Aorta (tissue), 5 donors: ENCODE measurements at regions not wholly inside any gene's neighbourhood (a gene's known extent, or its start where the extent isn't known, plus 50 kb on each side); places are given as distances from the start of the nearest gene placed in this dataset.

Experiments
- ATAC-seq: fragments of 200-7000 bp; cut with Tn5 transposase; one replicate; pipeline ENCODE4 v1.9.1; 2022; ENCODE audit warnings: moderate library complexity; ENCODE audit not compliant: low FRiP score
- DNase-seq, 2 donors: peaks; one replicate each; pipeline ENCODE4 v3.0.0-alpha.2; 2020
- H3K27ac ChIP-seq, 2 donors: one replicate each; pipeline ENCODE4 v1.5.1; 2013; ENCODE audit warnings: low read length in 2 of 2, mild to moderate bottlenecking in 2 of 2, moderate library complexity in 2 of 2, control low read depth in 1 of 2, inconsistent platforms in 1 of 2, low read depth in 1 of 2
- H3K27me3 ChIP-seq, 2 donors: one replicate each; pipeline ENCODE4 v1.6.1; 2013; ENCODE audit warnings: control low read depth in 1 of 2, low read length in 1 of 2, mild to moderate bottlenecking in 1 of 2, moderate library complexity in 1 of 2; ENCODE audit not compliant: insufficient read depth in 2 of 2, control insufficient read depth in 1 of 2
- H3K36me3 ChIP-seq, 2 donors: one replicate each; pipeline ENCODE4 v1.6.1; 2013; ENCODE audit warnings: control low read depth in 1 of 2, low read length in 1 of 2, mild to moderate bottlenecking in 1 of 2; ENCODE audit not compliant: insufficient read depth in 2 of 2, control insufficient read depth in 1 of 2
- H3K4me1 ChIP-seq, 2 donors: one replicate each; pipeline ENCODE4 v1.6.1; 2013; ENCODE audit warnings: low read length in 2 of 2, control low read depth in 1 of 2, mild to moderate bottlenecking in 1 of 2, moderate library complexity in 1 of 2; ENCODE audit not compliant: insufficient read depth in 2 of 2, control insufficient read depth in 1 of 2
- H3K4me3 ChIP-seq, 2 donors: one replicate each; pipeline ENCODE4 v1.5.1; 2013; ENCODE audit warnings: low read length in 2 of 2, control low read depth in 1 of 2, mild to moderate bottlenecking in 1 of 2
- H3K9me3 ChIP-seq: one replicate; pipeline ENCODE4 v1.6.1; 2013; ENCODE audit warnings: mild to moderate bottlenecking, low read length; ENCODE audit not compliant: control insufficient read depth
- WGBS, 2 donors: extraction: QIAGEN DNeasy Blood & Tissue Kit; methylation state at CpG; one replicate each; pipeline ENCODE4 v1.1.7; 2013; 5-methylcytosine and 5-hydroxymethylcytosine counted together
- intact Hi-C, 2 donors: fragments of 100-400 bp; cut with DNase I; formaldehyde crosslinking; loops; one replicate each; pipeline versions ENCODE4 v1.14.2 to v1.15.0; 2022
- donor health status: healthy with polysubstance abuse.
- donor health status: Bipolar disorder and iron deficiency.
- donor health status: DM: no; HTN: no; CAD: no.
- donor health status: DM: no; HTN: no; CAD: no.
- donor health status: DM: yes; HTN: yes; CAD: no.

- DNase-seq (no peak), ATAC-seq (no peak)
- intact Hi-C loops: no loop called here
- Histone ChIP-seq H3K4me3 (no peak overlapping the region), H3K27ac (no peak overlapping the region), H3K4me1 (no peaks in the 10 kb centered on the region), H3K36me3 (no peaks in the 10 kb centered on the region), H3K9me3 (no peaks in the 10 kb centered on the region), H3K27me3 (peaks cover 0 to 1% of the 10 kb centered on the region in 2 donors)
- 87 to 89% methylated on average over 6 of the region's 6 CpGs for WGBS, 2 donors
Measured at GRCh38 chr3:64360280-64360679, 135.0 kb upstream of the PRICKLE2 start.

- H3K9me3 ChIP-seq: no peaks in the 10 kb centered on the region
- DNase-seq: no peak
- no peak for ATAC-seq
Measured at GRCh38 chr3:64359735-64360134, 134.5 kb upstream of the PRICKLE2 start.

GRCh38 chr3:64358853-64359252 lies 133.6 kb upstream of the PRICKLE2 start:
- no peaks in the 10 kb centered on the region for H3K9me3 ChIP-seq
- ATAC-seq (no peak), DNase-seq (no peak)
- no peak overlapping the region for H3K27ac ChIP-seq
- no peaks in the 10 kb centered on the region for H3K36me3 ChIP-seq
- peaks cover 0 to 1% of the 10 kb centered on the region in 2 donors for H3K27me3 ChIP-seq
- intact Hi-C loops: no loop called here
- no peak overlapping the region for H3K4me3 ChIP-seq
- WGBS, 2 donors: 86 to 88% methylated on average over 4 of the region's 4 CpGs
- H3K4me1 ChIP-seq: no peaks in the 10 kb centered on the region

More at GRCh38 chr3:64359735-64360134, 134.5 kb upstream of the PRICKLE2 start:
- Histone ChIP-seq H3K36me3 (no peaks in the 10 kb centered on the region), H3K4me3 (no peak overlapping the region), H3K27ac (no peak overlapping the region), H3K4me1 (no peaks in the 10 kb centered on the region), H3K27me3 (peaks cover 0 to 1% of the 10 kb centered on the region in 2 donors)
- intact Hi-C loops: no loop called here
- 84 to 89% methylated on average over 4 of the region's 4 CpGs for WGBS, 2 donors

- H3K27me3 ChIP-seq: peaks cover 0 to 1% of the 10 kb centered on the region in 2 donors
- intact Hi-C loops: no loop called here
- 70 to 71% methylated on average over 4 of the region's 4 CpGs for WGBS, 2 donors
- no peaks in the 10 kb centered on the region for H3K9me3 ChIP-seq
- H3K4me3 ChIP-seq: no peak overlapping the region
- H3K27ac ChIP-seq: no peak overlapping the region
- H3K36me3 ChIP-seq: no peaks in the 10 kb centered on the region
- no peak for ATAC-seq
- no peak for DNase-seq
- H3K4me1 ChIP-seq: no peaks in the 10 kb centered on the region
Measured at GRCh38 chr3:64358176-64358575, 132.9 kb upstream of the PRICKLE2 start.

- ATAC-seq: no peak
- DNase-seq: no peak
- H3K4me1 ChIP-seq: no peaks in the 10 kb centered on the region
- H3K27me3 ChIP-seq: no peaks in the 10 kb centered on the region
- intact Hi-C loops: no loop called here
- no peak overlapping the region for H3K4me3 ChIP-seq
- H3K36me3 ChIP-seq: no peaks in the 10 kb centered on the region
- H3K9me3 ChIP-seq: no peaks in the 10 kb centered on the region
- H3K27ac ChIP-seq: no peak overlapping the region
Measured at GRCh38 chr3:64357481-64357880, 132.2 kb upstream of the PRICKLE2 start.

GRCh38 chr3:64355401-64355807 lies 130.1 kb upstream of the PRICKLE2 start:
- Histone ChIP-seq H3K4me3 (no peak overlapping the region), H3K27me3 (no peaks in the 10 kb centered on the region), H3K4me1 (no peaks in the 10 kb centered on the region), H3K27ac (no peak overlapping the region), H3K9me3 (no peaks in the 10 kb centered on the region), H3K36me3 (no peaks in the 10 kb centered on the region)
- 55 to 67% methylated on average over 3 of the region's 3 CpGs for WGBS, 2 donors
- intact Hi-C loops: no loop called here
- DNase-seq (no peak), ATAC-seq (no peak)

GRCh38 chr3:64354956-64355355 lies 129.7 kb upstream of the PRICKLE2 start:
- WGBS, 2 donors: 73 to 75% methylated on average over 5 of the region's 5 CpGs
- H3K9me3 ChIP-seq: no peaks in the 10 kb centered on the region
- H3K4me1 ChIP-seq: no peaks in the 10 kb centered on the region
- ATAC-seq (no peak), DNase-seq (no peak)
- no peak overlapping the region for H3K4me3 ChIP-seq
- no peak overlapping the region for H3K27ac ChIP-seq
- no peaks in the 10 kb centered on the region for H3K36me3 ChIP-seq
- H3K27me3 ChIP-seq: no peaks in the 10 kb centered on the region
- intact Hi-C loops: no loop called here

- Histone ChIP-seq H3K4me3 (no peak overlapping the region), H3K4me1 (no peaks in the 10 kb centered on the region), H3K9me3 (no peaks in the 10 kb centered on the region), H3K27ac (no peak overlapping the region), H3K27me3 (no peaks in the 10 kb centered on the region), H3K36me3 (no peaks in the 10 kb centered on the region)
- intact Hi-C loops: no loop called here
- 91 to 93% methylated on average over 5 of the region's 5 CpGs for WGBS, 2 donors
- DNase-seq (no peak), ATAC-seq (no peak)
Measured at GRCh38 chr3:64354221-64354620, 129.0 kb upstream of the PRICKLE2 start.

GRCh38 chr3:64353226-64353625 lies 128.0 kb upstream of the PRICKLE2 start:
- H3K4me3 ChIP-seq: no peak overlapping the region
- no peaks in the 10 kb centered on the region for H3K4me1 ChIP-seq
- H3K9me3 ChIP-seq: no peaks in the 10 kb centered on the region
- intact Hi-C loops: no loop called here
- no peak for ATAC-seq
- no peak for DNase-seq
- H3K27me3 ChIP-seq: no peaks in the 10 kb centered on the region
- WGBS, 2 donors: 71 to 76% methylated on average over 6 of the region's 6 CpGs
- no peaks in the 10 kb centered on the region for H3K36me3 ChIP-seq
- no peak overlapping the region for H3K27ac ChIP-seq
